ENCODE measurements at regions not wholly inside any gene's neighbourhood (a gene's known extent, or its start where the extent isn't known, plus 50 kb on each side); places are given as distances from the start of the nearest gene placed in this dataset.

- no peak for TF ChIP-seq NFE2 (CRISPR knock-in tag; IDR thresholded peaks at IDR 0.05)
- no peak for TF ChIP-seq ZNF292 (CRISPR knock-in tag; IDR thresholded peaks at IDR 0.05; ENCODE audit: borderline replicate concordance, low read depth)
- no peak for TF ChIP-seq ADNP (CRISPR knock-in tag; IDR thresholded peaks at IDR 0.05)
- TF ChIP-seq POLR2A (IDR thresholded peaks at IDR 0.05; ENCODE audit: insufficient read depth in 1 of 2, low read depth in 2 of 2, low read length in 2 of 2) = no peak
- no peak for TF ChIP-seq KDM3A (CRISPR knock-in tag; IDR thresholded peaks at IDR 0.05; ENCODE audit: low read depth)
- TF ChIP-seq PPARG (CRISPR knock-in tag; conservative IDR thresholded peaks at IDR 0.05) = no peak
- TF ChIP-seq ZNF589 (CRISPR knock-in tag; conservative IDR thresholded peaks at IDR 0.05) = no peak
- TF ChIP-seq, protein P1, sequence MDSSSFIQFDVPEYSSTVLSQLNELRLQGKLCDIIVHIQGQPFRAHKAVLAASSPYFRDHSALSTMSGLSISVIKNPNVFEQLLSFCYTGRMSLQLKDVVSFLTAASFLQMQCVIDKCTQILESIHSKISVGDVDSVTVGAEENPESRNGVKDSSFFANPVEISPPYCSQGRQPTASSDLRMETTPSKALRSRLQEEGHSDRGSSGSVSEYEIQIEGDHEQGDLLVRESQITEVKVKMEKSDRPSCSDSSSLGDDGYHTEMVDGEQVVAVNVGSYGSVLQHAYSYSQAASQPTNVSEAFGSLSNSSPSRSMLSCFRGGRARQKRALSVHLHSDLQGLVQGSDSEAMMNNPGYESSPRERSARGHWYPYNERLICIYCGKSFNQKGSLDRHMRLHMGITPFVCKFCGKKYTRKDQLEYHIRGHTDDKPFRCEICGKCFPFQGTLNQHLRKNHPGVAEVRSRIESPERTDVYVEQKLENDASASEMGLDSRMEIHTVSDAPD (CRISPR knock-in tag; IDR thresholded peaks at IDR 0.05) = no peak
- no peak for TF ChIP-seq EP300 (IDR thresholded peaks at IDR 0.05; ENCODE audit: low read depth in 2 of 2, low read length in 2 of 2)
- no peak for TF ChIP-seq EP300 (CRISPR knock-in tag; IDR thresholded peaks at IDR 0.05; ENCODE audit: borderline replicate concordance)
- no peak for TF ChIP-seq CBX5 (CRISPR knock-in tag; IDR thresholded peaks at IDR 0.05; ENCODE audit: borderline replicate concordance)
- TF ChIP-seq POLR2G (IDR thresholded peaks at IDR 0.05; ENCODE audit: low read depth, low read length) = no peak
These were observed 88.2 kb upstream of the ANKRD55 start for GRCh38 chr5:56321236-56321881.

All from HepG2 (cell line).